HepG2 (cell line): ENCODE measurements at regions not wholly inside any gene's neighbourhood (a gene's known extent, or its start where the extent isn't known, plus 50 kb on each side); places are given as distances from the start of the nearest gene placed in this dataset.

Source experiments
- ATAC-seq: fragments of 200-7000 bp; cut with Tn5 transposase; 3 replicates; pipeline ENCODE4 v1.9.1; 2020; ENCODE audit warnings: mild to moderate bottlenecking, moderate library complexity
- BruUV-seq: library from RNA; stranded (reverse); fragments of 400-500 nt; replicated peaks from 2 replicates; lab custom pipeline; 2021; lab: Mats Ljungman, UMichigan
- CTCF ChIA-PET: fragments of 300-600 bp; formaldehyde crosslinking; extraction: SDS; loops from one replicate; lab custom pipeline; 2021; ENCODE audit warnings: low total read pairs, inconsistent platforms, low intra/inter-chr PET ratio; lab: Yijun Ruan, JAX
- POLR2A ChIA-PET: fragments of 350-600 bp; sonication (Branson Sonifier 250); formaldehyde crosslinking; loops from one replicate; lab custom pipeline; 2020; ENCODE audit warnings: antibody characterized with exemption, inconsistent platforms; lab: Yijun Ruan, JAX
- DNase-seq: peaks from one replicate; pipeline ENCODE4 v3.0.0-alpha.2; 2015; ENCODE audit warnings: low spot score
- FAIRE-seq: peaks from 3 replicates; lab custom pipeline; 2011; peaks lifted over from hg19 to GRCh38; lab: Jason Lieb, UNC
- H2AFZ ChIP-seq: one replicate; pipeline ENCODE4 v1.6.1; 2011; ENCODE audit warnings: low read length, inconsistent platforms
- H3K27ac ChIP-seq: fragments of 300-600 bp; 3 replicates; pipeline ENCODE4 v1.8.0; 2011; ENCODE audit warnings: mixed run types, mild to moderate bottlenecking, mixed read lengths, low read length, inconsistent platforms; ENCODE audit not compliant: insufficient read depth; ENCODE audit errors: extremely low read length
- H3K27me3 ChIP-seq, 2 experiments: fragments of 200-600 bp in 1 of 2; 2 replicates in 1 of 2; 3 replicates in 1 of 2; pipeline versions ENCODE4 v1.6.0 to v1.8.0; 2011; ENCODE audit warnings: low read length in 2 of 2, mild to moderate bottlenecking in 2 of 2, moderate library complexity in 2 of 2, inconsistent platforms in 1 of 2; ENCODE audit not compliant: insufficient read depth in 2 of 2, control insufficient read depth in 1 of 2
- H3K36me3 ChIP-seq, 2 experiments: fragments of 200-600 bp in 1 of 2; replicated peaks in 1 of 2; 2 replicates in 1 of 2; 3 replicates in 1 of 2; pipeline versions ENCODE4 v1.5.1 to v1.8.0; 2011; ENCODE audit warnings: low read length in 2 of 2, inconsistent platforms in 1 of 2; ENCODE audit not compliant: insufficient read depth in 2 of 2, control insufficient read depth in 1 of 2
- H3K4me1 ChIP-seq: 2 replicates; pipeline ENCODE4 v1.5.1; 2012; ENCODE audit warnings: low read length, inconsistent platforms; ENCODE audit not compliant: insufficient read depth
- H3K4me2 ChIP-seq: 2 replicates; pipeline ENCODE4 v1.6.0; 2011; ENCODE audit warnings: low read depth, low read length, inconsistent platforms
- H3K4me3 ChIP-seq, 3 experiments: fragments of 200-600 bp in 1 of 3; sonication (generic), shearing (Covaris generic) in 1 of 3; replicated peaks in 1 of 3; 2 replicates each; pipeline ENCODE4 v1.5.1; 2011 to 2016; ENCODE audit warnings: low read length in 3 of 3, inconsistent platforms in 2 of 3, low read depth in 2 of 3, mild to moderate bottlenecking in 2 of 3, control low read depth in 1 of 3, mixed read lengths in 1 of 3; ENCODE audit not compliant: insufficient read depth in 1 of 3
- H3K79me2 ChIP-seq: one replicate; pipeline ENCODE4 v1.6.1; 2011; ENCODE audit warnings: low read length, inconsistent platforms; ENCODE audit not compliant: insufficient read depth
- H3K9ac ChIP-seq: 2 replicates; pipeline ENCODE4 v1.6.0; 2011; ENCODE audit warnings: mild to moderate bottlenecking, low read depth, low read length, inconsistent platforms; ENCODE audit not compliant: insufficient read depth
- H3K9me3 ChIP-seq: 2 replicates; pipeline ENCODE4 v1.5.1; 2012; ENCODE audit warnings: mild to moderate bottlenecking, low read length
- H4K20me1 ChIP-seq: 2 replicates; pipeline ENCODE4 v1.6.0; 2011; ENCODE audit warnings: inconsistent platforms, mild to moderate bottlenecking, low read length, moderate library complexity; ENCODE audit not compliant: insufficient read depth
- FOXO1 ChIP-seq: sonication (generic); formaldehyde crosslinking; IDR thresholded peaks from 2 replicates; pipeline ENCODE4 v1.4.0; 2020; ENCODE audit warnings: missing genetic modification reagents
- MEIS2 ChIP-seq: sonication (generic); formaldehyde crosslinking; IDR thresholded peaks from 2 replicates; pipeline ENCODE4 v1.9.0; 2021; ENCODE audit warnings: mild to moderate bottlenecking, missing genetic modification reagents
- NFIC ChIP-seq: IDR thresholded peaks from 2 replicates; pipeline ENCODE4 v1.6.1; 2012; ENCODE audit warnings: mild to moderate bottlenecking, low read length, inconsistent platforms
- RAD21 ChIP-seq: fragments of 450-650 bp; formaldehyde crosslinking; IDR thresholded peaks from 2 replicates; pipeline ENCODE4 v1.5.0; 2020; ENCODE audit warnings: mild to moderate bottlenecking
- RELA ChIP-seq: sonication (generic); formaldehyde crosslinking; IDR thresholded peaks from 2 replicates; pipeline ENCODE4 v1.4.0; 2020; ENCODE audit warnings: missing genetic modification reagents
- REPIN1 ChIP-seq: sonication (generic); formaldehyde crosslinking; IDR thresholded peaks from 2 replicates; pipeline ENCODE4 v1.8.0; 2022; ENCODE audit warnings: missing genetic modification reagents, low read depth, mild to moderate bottlenecking, borderline replicate concordance
- RFX1 ChIP-seq: fragments of 450-650 bp; IDR thresholded peaks from 2 replicates; pipeline ENCODE4 v1.6.1; 2017
- YY1 ChIP-seq: IDR thresholded peaks from 2 replicates; pipeline ENCODE4 v1.6.1; 2011; ENCODE audit warnings: low read length, low read depth, moderate library complexity, mild to moderate bottlenecking; ENCODE audit not compliant: insufficient read depth, insufficient replicate concordance
- ZBTB3 ChIP-seq: sonication (generic); formaldehyde crosslinking; IDR thresholded peaks from 2 replicates; pipeline ENCODE4 v1.4.0; 2020; ENCODE audit warnings: low read depth, mild to moderate bottlenecking, moderate library complexity, missing genetic modification reagents, borderline replicate concordance
- ZFX ChIP-seq: sonication (generic); formaldehyde crosslinking; IDR thresholded peaks from 2 replicates; pipeline ENCODE4 v1.4.0; 2020; ENCODE audit warnings: mild to moderate bottlenecking, low read depth, missing genetic modification reagents, moderate library complexity
- ZMAT3 ChIP-seq: sonication (generic); formaldehyde crosslinking; conservative IDR thresholded peaks from 2 replicates; pipeline ENCODE4 v1.7.0; 2021; ENCODE audit warnings: missing genetic modification reagents
- ZNF234 ChIP-seq: sonication (generic); formaldehyde crosslinking; conservative IDR thresholded peaks from 2 replicates; pipeline ENCODE4 v1.5.1; 2020; ENCODE audit warnings: mild to moderate bottlenecking, missing genetic modification reagents
- ZNF660 ChIP-seq: sonication (generic); formaldehyde crosslinking; IDR thresholded peaks from 2 replicates; pipeline ENCODE4 v1.5.1; 2020; ENCODE audit warnings: mild to moderate bottlenecking, low read depth, missing genetic modification reagents, borderline replicate concordance
- ZNF768 ChIP-seq: sonication (generic); formaldehyde crosslinking; IDR thresholded peaks from 2 replicates; pipeline ENCODE4 v1.4.0; 2020; ENCODE audit warnings: missing genetic modification reagents
- WGBS: methylation state at CpG from one replicate; pipeline ENCODE4 v1.1.6; 2017; ENCODE audit warnings: low lambda C conversion rate; 5-methylcytosine and 5-hydroxymethylcytosine counted together
- in situ Hi-C: cut with HindIII; loops from 2 replicates; pipeline ENCODE4 v1.10.0; 2017; ENCODE audit warnings: low pct_unique_long_range_greater_than_20kb; ENCODE audit not compliant: extremely low pct_ligation_motif_present
- intact Hi-C: fragments of 100-400 bp; cut with micrococcal nuclease; formaldehyde crosslinking; loops from one replicate; pipeline ENCODE4 v1.10.0; 2022; ENCODE audit not compliant: unreplicated experiment
- TF ChIP-seq, protein P1 (sequence below): sonication (generic); formaldehyde crosslinking; IDR thresholded peaks from 2 replicates; pipeline ENCODE4 v1.8.0; 2022; ENCODE audit warnings: missing genetic modification reagents, low read depth, mild to moderate bottlenecking, borderline replicate concordance
- TF ChIP-seq, protein P2 (sequence below): sonication (generic); formaldehyde crosslinking; IDR thresholded peaks from 2 replicates; pipeline ENCODE4 v1.5.0; 2020; ENCODE audit warnings: missing genetic modification reagents, mild to moderate bottlenecking, borderline replicate concordance

DNA sequence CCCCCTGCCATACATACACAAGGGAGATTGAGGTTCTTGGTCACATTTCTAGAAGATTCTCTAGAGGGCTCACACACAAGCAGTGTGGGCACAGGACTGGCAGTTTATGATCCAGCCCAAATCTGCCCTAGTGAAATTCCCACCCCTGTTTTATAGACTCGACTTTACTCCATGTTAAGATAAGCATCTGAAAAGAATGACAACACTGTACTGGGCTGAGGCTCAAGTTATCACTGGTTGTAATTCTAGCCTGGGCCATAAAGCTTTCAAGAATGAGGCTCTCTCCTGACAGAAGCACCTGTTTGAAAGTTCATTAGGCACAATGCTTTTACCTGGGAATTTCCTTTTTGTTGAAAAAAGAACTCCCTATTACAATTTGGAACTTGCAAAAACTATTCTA is 195.6 kb upstream of the GLI3 start:
- Histone ChIP-seq H3K4me2 (no peak overlapping the region), H3K9ac (no peak overlapping the region), H3K36me3 (no peaks in the 10 kb centered on the region), H3K27ac (no peak overlapping the region), H4K20me1 (no peaks in the 10 kb centered on the region), H3K79me2 (no peaks in the 10 kb centered on the region), H3K4me1 (no peaks in the 10 kb centered on the region), H3K9me3 (no peaks in the 10 kb centered on the region), H3K27me3 (no peaks in the 10 kb centered on the region), H3K4me3 (no peak overlapping the region), H2AFZ (no peak overlapping the region)
- DNase-seq (no peak), FAIRE-seq (no peak), ATAC-seq (no peak)
- ChIA-PET CTCF (no interaction called here), POLR2A (no interaction called here)
- no TSS peak for BruUV-seq
- TF ChIP-seq FOXO1 (CRISPR knock-in tag): no peak
- intact Hi-C loops: no loop called here
- 0% methylated on average over 1 of the region's 1 CpG for WGBS
- in situ Hi-C loops: no loop called here

DNA sequence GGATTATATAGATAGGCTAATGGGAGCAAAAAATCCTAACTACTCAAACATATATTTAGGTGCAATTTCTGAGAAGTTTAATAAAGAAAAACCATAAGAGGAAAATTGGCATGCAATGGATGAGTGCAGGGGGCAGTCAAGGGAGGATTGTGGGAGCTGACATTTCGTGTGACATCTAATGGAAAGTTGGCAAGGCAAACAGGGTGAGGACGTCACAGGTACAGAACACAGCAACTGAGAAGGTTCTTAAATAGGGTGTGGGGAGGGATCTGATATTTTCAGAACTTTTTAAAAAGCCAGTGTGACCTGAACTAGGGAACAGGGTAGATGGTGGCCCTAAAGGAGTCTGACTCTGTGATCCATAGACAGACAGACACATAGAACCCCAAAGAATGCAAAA is 194.9 kb upstream of the GLI3 start:
- in situ Hi-C loops (no loop called here), intact Hi-C loops (no loop called here)
- DNase-seq: no peak
- Histone ChIP-seq H3K27me3 (no peaks in the 10 kb centered on the region), H4K20me1 (no peaks in the 10 kb centered on the region), H3K27ac (no peak overlapping the region), H2AFZ (no peak overlapping the region), H3K4me1 (no peaks in the 10 kb centered on the region), H3K9me3 (no peaks in the 10 kb centered on the region), H3K4me3 (no peak overlapping the region), H3K4me2 (no peak overlapping the region), H3K79me2 (no peaks in the 10 kb centered on the region), H3K36me3 (no peaks in the 10 kb centered on the region), H3K9ac (no peak overlapping the region)
- BruUV-seq: no TSS peak
- ChIA-PET POLR2A (no interaction called here), CTCF (no interaction called here)
- 0% methylated on average over 2 of the region's 2 CpGs for WGBS
- ATAC-seq: no peak
- FAIRE-seq: no peak
- TF ChIP-seq MEIS2 (no peak), ZNF234 (CRISPR knock-in tag) (no peak), REPIN1 (CRISPR knock-in tag) (no peak), ZBTB3 (CRISPR knock-in tag) (no peak), RFX1 (no peak), NFIC (no peak), ZFX (no peak), YY1 (no peak), ZNF660 (CRISPR knock-in tag) (no peak), RELA (CRISPR knock-in tag) (no peak), ZNF768 (no peak), ZMAT3 (CRISPR knock-in tag) (no peak), RAD21 (CRISPR knock-in tag) (no peak)
- TF ChIP-seq, protein P1, sequence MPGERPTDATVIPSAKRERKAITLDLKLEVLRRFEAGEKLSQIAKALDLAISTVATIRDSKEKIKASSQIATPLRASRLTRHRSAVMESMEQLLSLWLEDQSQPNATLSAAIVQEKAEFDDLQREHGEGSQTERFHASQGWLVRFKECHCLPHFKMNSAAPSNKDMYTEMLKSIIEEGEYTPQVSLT (CRISPR knock-in tag): no peak
- TF ChIP-seq, protein P2, sequence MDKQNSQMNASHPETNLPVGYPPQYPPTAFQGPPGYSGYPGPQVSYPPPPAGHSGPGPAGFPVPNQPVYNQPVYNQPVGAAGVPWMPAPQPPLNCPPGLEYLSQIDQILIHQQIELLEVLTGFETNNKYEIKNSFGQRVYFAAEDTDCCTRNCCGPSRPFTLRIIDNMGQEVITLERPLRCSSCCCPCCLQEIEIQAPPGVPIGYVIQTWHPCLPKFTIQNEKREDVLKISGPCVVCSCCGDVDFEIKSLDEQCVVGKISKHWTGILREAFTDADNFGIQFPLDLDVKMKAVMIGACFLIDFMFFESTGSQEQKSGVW (CRISPR knock-in tag): no peak
